CD8-positive, alpha-beta memory T cell (primary cell): ENCODE measurements at regions not wholly inside any gene's neighbourhood (a gene's known extent, or its start where the extent isn't known, plus 50 kb on each side); places are given as distances from the start of the nearest gene placed in this dataset.

Experiments used
- CTCF ChIA-PET: fragments of 350-600 bp; sonication (Branson Sonifier 250); formaldehyde crosslinking; loops from one replicate; lab custom pipeline; 2021; ENCODE audit warnings: antibody characterized with exemption; lab: Charles Lee
- POLR2A ChIA-PET: fragments of 350-600 bp; sonication (Branson Sonifier 250); formaldehyde crosslinking; loops from one replicate; lab custom pipeline; 2021; ENCODE audit warnings: antibody characterized with exemption; lab: Charles Lee
- DNase-seq, 5 donors: peaks; one replicate each; pipeline versions ENCODE4 v3.0.0 to v3.0.0-alpha.2; 2020 to 2022; ENCODE audit warnings: mixed read lengths in 1 of 5
- H3K27ac ChIP-seq: one replicate; pipeline ENCODE4 v1.7.0; 2013; ENCODE audit warnings: low read depth, mild to moderate bottlenecking, low read length, moderate library complexity
- H3K27me3 ChIP-seq: 2 replicates; pipeline ENCODE4 v1.7.0; 2013; ENCODE audit warnings: low read length, mild to moderate bottlenecking; ENCODE audit not compliant: insufficient read depth, poor library complexity, severe bottlenecking
- H3K36me3 ChIP-seq: 2 replicates; pipeline ENCODE4 v1.7.0; 2013; ENCODE audit warnings: mild to moderate bottlenecking, low read length, moderate library complexity; ENCODE audit not compliant: insufficient read depth
- H3K4me1 ChIP-seq: 2 replicates; pipeline ENCODE4 v1.7.0; 2013; ENCODE audit warnings: mild to moderate bottlenecking, low read length, moderate library complexity; ENCODE audit not compliant: insufficient read depth
- H3K4me3 ChIP-seq: 2 replicates; pipeline ENCODE4 v1.7.0; 2013; ENCODE audit warnings: mild to moderate bottlenecking, low read length
- H3K9me3 ChIP-seq: 2 replicates; pipeline ENCODE4 v1.7.0; 2013; ENCODE audit warnings: mild to moderate bottlenecking, low read length
- H3K27ac Mint-ChIP-seq, 8 donors: one replicate each; pipeline ENCODE4 v1.8.0; 2020 to 2021; ENCODE audit warnings: mixed read lengths in 8 of 8, mild to moderate bottlenecking in 6 of 8, inconsistent platforms in 3 of 8, moderate library complexity in 3 of 8
- H3K27me3 Mint-ChIP-seq, 2 donors: one replicate each; pipeline ENCODE4 v1.8.0; 2020 to 2021; ENCODE audit warnings: mixed read lengths in 2 of 2, mild to moderate bottlenecking in 1 of 2, moderate library complexity in 1 of 2
- H3K36me3 Mint-ChIP-seq, 3 donors: one replicate each; pipeline ENCODE4 v1.8.0; 2020 to 2021; ENCODE audit warnings: mixed read lengths in 3 of 3, inconsistent platforms in 1 of 3, mild to moderate bottlenecking in 1 of 3
- H3K4me1 Mint-ChIP-seq, 3 donors: one replicate each; pipeline ENCODE4 v1.8.0; 2020 to 2021; ENCODE audit warnings: mixed read lengths in 3 of 3, inconsistent platforms in 1 of 3, mild to moderate bottlenecking in 1 of 3
- H3K4me3 Mint-ChIP-seq, 7 donors: one replicate each; pipeline ENCODE4 v1.8.0; 2020 to 2021; ENCODE audit warnings: mixed read lengths in 7 of 7, mild to moderate bottlenecking in 6 of 7, moderate library complexity in 4 of 7, inconsistent platforms in 2 of 7
- H3K9me3 Mint-ChIP-seq, 5 donors: one replicate each; pipeline ENCODE4 v1.8.0; 2020 to 2022; ENCODE audit warnings: mixed read lengths in 5 of 5, mild to moderate bottlenecking in 3 of 5, moderate library complexity in 2 of 5, inconsistent platforms in 1 of 5

DNA sequence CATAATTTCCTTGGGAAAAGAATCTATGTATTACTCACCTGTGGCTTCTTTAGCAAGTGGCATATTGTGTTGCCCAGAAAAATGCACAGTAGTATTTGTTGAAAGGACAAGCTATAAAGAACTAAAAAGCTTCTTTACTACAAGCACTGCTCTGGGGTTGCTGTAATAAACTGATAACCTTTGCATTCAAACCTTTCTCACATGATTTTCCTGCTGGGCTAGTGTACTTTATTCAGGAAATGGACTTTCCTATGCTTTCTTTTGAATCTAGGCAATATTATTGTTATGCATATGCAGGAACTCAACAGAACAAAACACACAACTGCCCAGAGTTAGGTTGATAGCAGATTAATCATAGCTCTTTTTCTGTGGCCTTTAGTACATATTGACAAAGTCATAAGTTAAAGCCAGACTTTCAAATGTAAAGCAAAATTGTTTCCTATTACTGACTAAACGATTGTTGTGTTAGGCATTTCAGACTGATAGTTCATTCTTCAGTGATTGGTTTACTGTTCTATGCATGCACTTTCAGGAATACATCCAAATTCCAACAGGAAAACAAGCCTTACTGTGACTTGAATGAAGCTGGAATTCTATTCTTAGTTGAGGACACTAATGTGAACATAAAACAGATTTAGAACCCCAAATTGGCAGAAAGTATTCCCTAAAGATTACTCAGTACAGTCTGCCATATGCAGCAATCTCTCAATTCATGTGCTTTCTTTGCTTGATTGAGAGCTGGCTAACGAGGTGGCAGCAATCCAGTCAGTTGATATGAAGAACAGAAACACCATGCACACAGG is 564.3 kb upstream of the NEGR1 start:
- H3K27ac Mint-ChIP-seq = no peak overlapping the region
- H3K9me3 ChIP-seq = no peaks in the 10 kb centered on the region
- H3K27ac ChIP-seq = no peak overlapping the region
- DNase-seq = no peak
- H3K27me3 ChIP-seq = no peaks in the 10 kb centered on the region
- H3K36me3 Mint-ChIP-seq = no peaks in the 10 kb centered on the region
- ChIA-PET CTCF (no interaction called here), POLR2A (no interaction called here)
- H3K4me1 ChIP-seq = no peaks in the 10 kb centered on the region
- no peak overlapping the region for H3K4me3 Mint-ChIP-seq
- no peaks in the 10 kb centered on the region for H3K4me1 Mint-ChIP-seq
- no peak overlapping the region for H3K4me3 ChIP-seq
- H3K9me3 Mint-ChIP-seq = peaks cover 1 to 38% (median 14%) of the 10 kb centered on the region in 5 donors
- H3K36me3 ChIP-seq = no peaks in the 10 kb centered on the region
- H3K27me3 Mint-ChIP-seq = no peaks in the 10 kb centered on the region

DNA sequence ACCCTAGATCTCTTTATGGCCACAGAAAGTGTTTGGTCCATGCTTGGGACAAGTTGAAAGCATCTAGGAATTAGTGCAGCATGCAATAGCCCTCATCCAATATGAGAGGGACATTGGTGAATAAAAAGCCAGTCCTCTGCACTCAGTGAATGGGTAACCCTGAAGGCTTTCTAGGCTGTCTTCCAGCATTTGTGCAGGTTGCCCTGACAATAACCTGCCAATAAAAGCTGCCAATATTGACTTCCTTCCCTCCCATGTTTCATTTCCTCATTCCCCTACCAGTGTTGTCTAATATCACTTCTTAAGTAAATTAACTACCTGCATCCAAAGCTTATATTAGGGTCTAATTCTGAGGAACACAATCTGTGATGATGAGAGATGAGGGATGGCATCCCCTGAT is 563.6 kb upstream of the NEGR1 start:
- peaks cover 1 to 34% (median 18%) of the 10 kb centered on the region in 5 donors for H3K9me3 Mint-ChIP-seq
- H3K27ac Mint-ChIP-seq = no peak overlapping the region
- no peak overlapping the region for H3K27ac ChIP-seq
- H3K4me1 Mint-ChIP-seq = no peaks in the 10 kb centered on the region
- no peaks in the 10 kb centered on the region for H3K9me3 ChIP-seq
- no peaks in the 10 kb centered on the region for H3K27me3 ChIP-seq
- no peaks in the 10 kb centered on the region for H3K36me3 ChIP-seq
- ChIA-PET POLR2A (no interaction called here), CTCF (no interaction called here)
- H3K36me3 Mint-ChIP-seq = no peaks in the 10 kb centered on the region
- H3K27me3 Mint-ChIP-seq = no peaks in the 10 kb centered on the region
- DNase-seq = no peak
- no peak overlapping the region for H3K4me3 Mint-ChIP-seq
- H3K4me3 ChIP-seq = no peak overlapping the region
- no peaks in the 10 kb centered on the region for H3K4me1 ChIP-seq

DNA sequence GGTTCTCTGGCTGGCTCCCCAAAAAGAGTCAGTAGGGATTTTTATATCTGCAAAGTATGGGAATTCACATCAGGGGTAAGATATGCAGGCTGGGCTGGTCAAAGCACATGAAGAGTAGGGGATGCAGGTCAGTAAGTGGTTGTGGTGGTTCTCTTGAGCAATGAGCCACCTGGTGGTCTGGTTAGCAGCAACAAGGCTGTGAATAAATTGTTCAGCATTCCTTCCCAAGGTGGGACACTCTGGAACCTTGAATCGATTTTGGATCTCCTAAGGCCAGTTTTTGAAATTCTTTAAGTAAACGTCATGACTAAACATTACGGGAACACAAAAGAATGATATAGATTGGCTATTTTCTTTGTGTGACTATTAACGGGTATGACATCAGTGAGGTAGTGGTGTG is 563.0 kb upstream of the NEGR1 start:
- no peaks in the 10 kb centered on the region for H3K4me1 Mint-ChIP-seq
- POLR2A ChIA-PET = no interaction called here
- H3K36me3 ChIP-seq = no peaks in the 10 kb centered on the region
- no peaks in the 10 kb centered on the region for H3K4me1 ChIP-seq
- no peak overlapping the region for H3K4me3 Mint-ChIP-seq
- CTCF ChIA-PET = no interaction called here
- no peaks in the 10 kb centered on the region for H3K27me3 ChIP-seq
- no peaks in the 10 kb centered on the region for H3K27me3 Mint-ChIP-seq
- no peaks in the 10 kb centered on the region for H3K9me3 ChIP-seq
- DNase-seq = no peak
- no peaks in the 10 kb centered on the region for H3K36me3 Mint-ChIP-seq
- no peak overlapping the region for H3K27ac Mint-ChIP-seq
- no peak overlapping the region for H3K4me3 ChIP-seq
- H3K9me3 Mint-ChIP-seq = peaks cover 1 to 39% (median 18%) of the 10 kb centered on the region in 5 donors
- no peak overlapping the region for H3K27ac ChIP-seq

- ChIA-PET CTCF (no interaction called here), POLR2A (no interaction called here)
- no peaks in the 10 kb centered on the region for H3K9me3 ChIP-seq
- no peak overlapping the region for H3K4me3 Mint-ChIP-seq
- H3K27me3 Mint-ChIP-seq = no peaks in the 10 kb centered on the region
- no peak overlapping the region for H3K27ac ChIP-seq
- DNase-seq = no peak
- H3K4me1 ChIP-seq = no peaks in the 10 kb centered on the region
- H3K4me3 ChIP-seq = no peak overlapping the region
- no peaks in the 10 kb centered on the region for H3K4me1 Mint-ChIP-seq
- H3K9me3 Mint-ChIP-seq = peaks cover 12 to 39% (median 26%) of the 10 kb centered on the region in 5 donors
- no peaks in the 10 kb centered on the region for H3K27me3 ChIP-seq
- H3K27ac Mint-ChIP-seq = no peak overlapping the region
- no peaks in the 10 kb centered on the region for H3K36me3 Mint-ChIP-seq
- no peaks in the 10 kb centered on the region for H3K36me3 ChIP-seq
Observed at GRCh38 chr1:72837781-72838180, 555.4 kb upstream of the NEGR1 start.

- no peak for DNase-seq
- Mint-ChIP-seq H3K4me1 (no peaks in the 10 kb centered on the region), H3K36me3 (no peaks in the 10 kb centered on the region), H3K27ac (no peak overlapping the region), H3K4me3 (no peak overlapping the region), H3K27me3 (no peaks in the 10 kb centered on the region), H3K9me3 (peaks cover 11 to 34% (median 32%) of the 10 kb centered on the region in 5 donors)
- POLR2A ChIA-PET = no interaction called here
- no peak overlapping the region for H3K27ac ChIP-seq
- CTCF ChIA-PET = no interaction called here
- no peak overlapping the region for H3K4me3 ChIP-seq
- H3K36me3 ChIP-seq = no peaks in the 10 kb centered on the region
- no peaks in the 10 kb centered on the region for H3K27me3 ChIP-seq
- no peaks in the 10 kb centered on the region for H3K4me1 ChIP-seq
- H3K9me3 ChIP-seq = no peaks in the 10 kb centered on the region
Observed at GRCh38 chr1:72830606-72831390, 548.5 kb upstream of the NEGR1 start.

GRCh38 chr1:72827278-72827677 is 544.9 kb upstream of the NEGR1 start:
- H3K9me3 ChIP-seq = no peaks in the 10 kb centered on the region
- no peaks in the 10 kb centered on the region for H3K4me1 Mint-ChIP-seq
- no peak overlapping the region for H3K27ac Mint-ChIP-seq
- no peaks in the 10 kb centered on the region for H3K4me1 ChIP-seq
- ChIA-PET CTCF (no interaction called here), POLR2A (no interaction called here)
- no peaks in the 10 kb centered on the region for H3K36me3 ChIP-seq
- H3K27me3 Mint-ChIP-seq = no peaks in the 10 kb centered on the region
- H3K4me3 Mint-ChIP-seq = no peak overlapping the region
- no peak overlapping the region for H3K4me3 ChIP-seq
- no peaks in the 10 kb centered on the region for H3K27me3 ChIP-seq
- H3K9me3 Mint-ChIP-seq = peaks cover 0 to 31% (median 20%) of the 10 kb centered on the region in 5 donors
- no peaks in the 10 kb centered on the region for H3K36me3 Mint-ChIP-seq
- H3K27ac ChIP-seq = no peak overlapping the region
- no peak for DNase-seq

- no peaks in the 10 kb centered on the region for H3K4me1 ChIP-seq
- ChIA-PET POLR2A (no interaction called here), CTCF (no interaction called here)
- Mint-ChIP-seq H3K9me3 (peaks cover 2 to 38% (median 14%) of the 10 kb centered on the region in 5 donors), H3K4me3 (no peak overlapping the region), H3K4me1 (no peaks in the 10 kb centered on the region), H3K27me3 (no peaks in the 10 kb centered on the region), H3K27ac (no peak overlapping the region), H3K36me3 (no peaks in the 10 kb centered on the region)
- H3K4me3 ChIP-seq = no peak overlapping the region
- DNase-seq = no peak
- H3K9me3 ChIP-seq = no peaks in the 10 kb centered on the region
- H3K27me3 ChIP-seq = no peaks in the 10 kb centered on the region
- no peaks in the 10 kb centered on the region for H3K36me3 ChIP-seq
- no peak overlapping the region for H3K27ac ChIP-seq
Observed at GRCh38 chr1:72804541-72804940, 522.2 kb upstream of the NEGR1 start.

GRCh38 chr1:72781038-72781437 is 498.7 kb upstream of the NEGR1 start:
- Mint-ChIP-seq H3K9me3 (peaks cover 6 to 39% (median 9%) of the 10 kb centered on the region in 5 donors), H3K27ac (no peak overlapping the region), H3K36me3 (no peaks in the 10 kb centered on the region), H3K4me1 (no peaks in the 10 kb centered on the region), H3K4me3 (no peak overlapping the region), H3K27me3 (no peaks in the 10 kb centered on the region)
- POLR2A ChIA-PET = no interaction called here
- Histone ChIP-seq H3K27ac (no peak overlapping the region), H3K27me3 (no peaks in the 10 kb centered on the region), H3K4me3 (no peak overlapping the region), H3K36me3 (no peaks in the 10 kb centered on the region), H3K9me3 (no peaks in the 10 kb centered on the region), H3K4me1 (no peaks in the 10 kb centered on the region)
- CTCF ChIA-PET = no interaction called here
- no peak for DNase-seq
